ENCODE measurements at regions not wholly inside any gene's neighbourhood (a gene's known extent, or its start where the extent isn't known, plus 50 kb on each side); places are given as distances from the start of the nearest gene placed in this dataset.

DNA sequence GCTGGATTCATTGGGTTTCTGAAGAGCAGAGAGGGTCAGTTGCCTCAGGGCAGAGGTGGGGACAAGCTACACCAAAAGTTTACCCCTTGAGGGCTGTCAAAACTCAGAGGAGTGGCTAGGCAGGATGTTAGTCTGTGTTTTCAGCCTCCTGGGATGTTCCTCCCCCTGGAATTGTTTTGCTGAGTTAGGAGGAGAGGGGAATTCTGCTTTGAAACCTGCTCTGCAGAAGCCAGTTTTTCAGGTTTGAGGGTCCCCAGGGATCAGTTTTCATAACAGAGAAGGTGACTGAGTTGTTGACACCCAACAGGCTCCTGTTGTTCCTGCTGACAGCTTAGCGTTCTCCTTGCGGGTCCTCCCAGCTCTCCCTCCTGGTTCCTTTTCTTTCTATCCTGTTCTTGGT lies 121.9 kb upstream of the TMTC4 start:
- no peaks in the 10 kb centered on the region for H3K9me3 ChIP-seq
- ATAC-seq (no peak), DNase-seq (no peak)
- no peak overlapping the region for H3K4me3 ChIP-seq
- intact Hi-C loops (cut with DNase I, micrococcal nuclease) = no loop called here
- H3K4me1 ChIP-seq (ENCODE audit: low read depth) = no peaks in the 10 kb centered on the region
- no peaks in the 10 kb centered on the region for H3K36me3 ChIP-seq (ENCODE audit: low read depth)
- TF ChIP-seq, protein P1, sequence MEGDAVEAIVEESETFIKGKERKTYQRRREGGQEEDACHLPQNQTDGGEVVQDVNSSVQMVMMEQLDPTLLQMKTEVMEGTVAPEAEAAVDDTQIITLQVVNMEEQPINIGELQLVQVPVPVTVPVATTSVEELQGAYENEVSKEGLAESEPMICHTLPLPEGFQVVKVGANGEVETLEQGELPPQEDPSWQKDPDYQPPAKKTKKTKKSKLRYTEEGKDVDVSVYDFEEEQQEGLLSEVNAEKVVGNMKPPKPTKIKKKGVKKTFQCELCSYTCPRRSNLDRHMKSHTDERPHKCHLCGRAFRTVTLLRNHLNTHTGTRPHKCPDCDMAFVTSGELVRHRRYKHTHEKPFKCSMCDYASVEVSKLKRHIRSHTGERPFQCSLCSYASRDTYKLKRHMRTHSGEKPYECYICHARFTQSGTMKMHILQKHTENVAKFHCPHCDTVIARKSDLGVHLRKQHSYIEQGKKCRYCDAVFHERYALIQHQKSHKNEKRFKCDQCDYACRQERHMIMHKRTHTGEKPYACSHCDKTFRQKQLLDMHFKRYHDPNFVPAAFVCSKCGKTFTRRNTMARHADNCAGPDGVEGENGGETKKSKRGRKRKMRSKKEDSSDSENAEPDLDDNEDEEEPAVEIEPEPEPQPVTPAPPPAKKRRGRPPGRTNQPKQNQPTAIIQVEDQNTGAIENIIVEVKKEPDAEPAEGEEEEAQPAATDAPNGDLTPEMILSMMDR (IDR thresholded peaks at IDR 0.05) = no peak

DNA sequence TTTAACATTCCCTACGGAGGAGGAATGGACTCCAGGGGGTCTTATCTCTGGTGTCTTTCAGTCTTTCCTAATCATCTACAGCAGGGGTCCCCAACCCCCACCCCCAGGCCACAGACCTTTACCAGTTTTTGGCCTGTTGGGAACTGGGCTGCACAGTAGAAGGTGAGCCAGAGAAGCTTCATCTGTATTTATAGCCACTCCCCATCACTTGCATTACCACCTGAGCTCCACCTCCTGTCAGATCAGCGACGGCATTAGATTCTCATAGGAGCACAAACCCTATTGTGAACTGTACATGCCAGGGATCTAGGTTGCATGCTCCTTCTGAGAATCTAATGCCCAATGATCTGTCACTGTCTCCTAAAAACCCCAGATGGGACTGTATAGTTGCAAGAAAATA lies 120.0 kb upstream of the TMTC4 start:
- no peaks in the 10 kb centered on the region for H3K9me3 ChIP-seq
- H3K4me1 ChIP-seq (ENCODE audit: low read depth) = no peaks in the 10 kb centered on the region
- TF ChIP-seq, protein P1 (IDR thresholded peaks at IDR 0.05) = no peak
- H3K4me3 ChIP-seq = no peak overlapping the region
- ATAC-seq (no peak), DNase-seq (no peak)
- H3K36me3 ChIP-seq (ENCODE audit: low read depth) = no peaks in the 10 kb centered on the region
- intact Hi-C loops (cut with DNase I, micrococcal nuclease) = no loop called here

DNA sequence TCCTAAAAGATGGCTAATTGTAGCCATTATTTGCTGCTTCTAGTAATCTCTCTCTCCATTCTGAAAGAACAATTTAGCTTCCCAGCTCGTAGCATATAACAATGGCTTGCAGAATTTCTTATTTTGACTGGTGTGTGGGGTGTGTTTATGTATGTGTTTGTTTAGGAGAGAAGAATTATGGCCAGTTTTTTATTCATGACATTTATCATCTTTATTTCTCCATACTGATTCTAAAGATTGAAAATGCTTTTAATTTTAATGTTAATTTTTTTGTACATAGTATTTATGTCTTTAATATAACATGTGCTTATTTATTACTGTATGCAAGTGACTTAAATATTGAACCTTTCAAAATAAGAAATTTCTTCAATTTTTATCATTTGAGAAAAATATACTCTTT lies 115.8 kb upstream of the TMTC4 start:
- intact Hi-C loops (cut with DNase I, micrococcal nuclease) = no loop called here
- Histone ChIP-seq H3K4me3 (no peak overlapping the region), H3K36me3 (ENCODE audit: low read depth) (no peaks in the 10 kb centered on the region), H3K4me1 (ENCODE audit: low read depth) (no peaks in the 10 kb centered on the region), H3K9me3 (no peaks in the 10 kb centered on the region)
- no peak for DNase-seq
- TF ChIP-seq, protein P1 (IDR thresholded peaks at IDR 0.05) = no peak
- ATAC-seq = no peak

DNA sequence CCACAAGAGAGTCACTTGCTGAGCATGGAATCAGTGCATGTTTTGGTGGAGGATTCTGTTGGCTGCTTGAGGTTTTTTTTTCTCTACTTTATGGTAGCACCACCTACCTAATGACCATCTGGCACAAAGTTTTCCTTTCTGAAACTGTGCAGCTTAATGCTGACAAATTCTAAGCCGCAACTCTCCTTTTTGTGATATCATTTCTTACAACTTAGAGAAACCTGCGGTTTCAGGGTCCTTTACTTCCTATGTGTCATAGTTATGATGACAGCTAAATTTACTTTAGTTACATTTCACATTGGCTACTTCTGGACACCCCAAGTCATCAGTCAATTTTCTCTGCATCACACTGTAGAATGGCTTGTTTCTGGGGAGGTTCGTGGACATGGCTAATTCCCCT lies 115.4 kb upstream of the TMTC4 start:
- intact Hi-C loops (cut with DNase I, micrococcal nuclease) = no loop called here
- DNase-seq (no peak), ATAC-seq (no peak)
- no peaks in the 10 kb centered on the region for H3K36me3 ChIP-seq (ENCODE audit: low read depth)
- no peak overlapping the region for H3K4me3 ChIP-seq
- TF ChIP-seq, protein P1 (IDR thresholded peaks at IDR 0.05) = no peak
- no peaks in the 10 kb centered on the region for H3K4me1 ChIP-seq (ENCODE audit: low read depth)
- no peaks in the 10 kb centered on the region for H3K9me3 ChIP-seq

DNA sequence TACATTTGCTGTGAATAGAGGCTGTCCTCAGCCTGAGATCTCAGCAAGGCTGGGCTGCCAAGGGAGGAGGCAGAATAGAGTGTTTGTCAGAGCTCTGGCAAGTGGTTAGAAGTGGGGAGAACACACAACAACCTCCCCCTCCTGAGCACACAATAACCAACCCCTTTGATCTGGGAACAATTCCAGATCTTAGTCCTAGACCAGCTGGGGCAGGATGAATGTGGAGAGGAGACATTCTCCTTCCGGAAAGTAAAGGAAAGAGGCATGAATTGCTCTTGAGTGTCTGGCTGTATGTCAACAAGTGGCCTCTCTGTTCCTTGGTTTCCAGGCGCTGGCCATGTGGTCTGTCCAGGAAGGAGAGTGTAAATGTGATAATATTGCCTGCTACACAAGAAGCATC lies 114.9 kb upstream of the TMTC4 start:
- DNase-seq = no peak

DNA sequence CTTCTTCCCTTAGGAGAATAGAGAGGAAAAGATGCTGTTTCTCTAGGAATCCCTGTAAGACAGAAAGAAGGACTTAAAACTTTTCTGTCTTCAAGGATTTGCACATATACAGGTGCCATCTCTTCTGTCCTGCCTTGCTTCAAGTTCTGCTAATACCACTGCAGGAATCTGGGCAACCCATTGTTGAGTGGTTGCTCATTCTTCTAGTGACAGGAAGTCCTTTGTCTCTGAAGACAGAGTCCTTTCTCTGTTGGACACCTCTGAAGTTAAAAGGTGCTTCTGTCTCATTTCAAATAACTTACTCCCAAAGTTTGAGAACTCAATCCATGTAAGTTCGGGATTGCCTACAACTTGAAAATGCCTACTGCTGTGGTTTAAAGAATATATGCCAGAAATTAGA lies 114.4 kb upstream of the TMTC4 start:
- H3K36me3 ChIP-seq (ENCODE audit: low read depth) = no peaks in the 10 kb centered on the region
- H3K4me1 ChIP-seq (ENCODE audit: low read depth) = no peaks in the 10 kb centered on the region
- DNase-seq = no peak
- H3K9me3 ChIP-seq = no peaks in the 10 kb centered on the region
- TF ChIP-seq, protein P1 (IDR thresholded peaks at IDR 0.05) = no peak
- no peak overlapping the region for H3K4me3 ChIP-seq
- intact Hi-C loops (cut with DNase I, micrococcal nuclease) = no loop called here
- no peak for ATAC-seq

More for the DNA sequence above, 114.9 kb upstream of the TMTC4 start:
- Histone ChIP-seq H3K36me3 (ENCODE audit: low read depth) (no peaks in the 10 kb centered on the region), H3K9me3 (no peaks in the 10 kb centered on the region), H3K4me1 (ENCODE audit: low read depth) (no peaks in the 10 kb centered on the region), H3K4me3 (no peak overlapping the region)
- ATAC-seq = no peak
- intact Hi-C loops (cut with DNase I, micrococcal nuclease) = no loop called here
- TF ChIP-seq, protein P1 (IDR thresholded peaks at IDR 0.05) = no peak
